A673 (cell line): ENCODE measurements at regions not wholly inside any gene's neighbourhood (a gene's known extent, or its start where the extent isn't known, plus 50 kb on each side); places are given as distances from the start of the nearest gene placed in this dataset.

Experiments
- BruUV-seq: library from RNA; stranded (reverse); fragments of 400-500 nt; replicated peaks from 2 replicates; lab custom pipeline; 2021; lab: Mats Ljungman, UMichigan
- CTCF ChIA-PET: fragments of 300-600 bp; sonication (Branson Sonifier 250); formaldehyde crosslinking; loops from one replicate; lab custom pipeline; 2022; ENCODE audit warnings: antibody characterized with exemption; lab: Charles Lee
- POLR2A ChIA-PET: fragments of 300-600 bp; sonication (Branson Sonifier 250); formaldehyde crosslinking; loops from one replicate; lab custom pipeline; 2022; ENCODE audit warnings: antibody characterized with exemption; ENCODE audit not compliant: low non-redundant PET; lab: Charles Lee
- DNase-seq: peaks from one replicate; pipeline ENCODE4 v3.0.0-alpha.2; 2015; ENCODE audit warnings: low spot score
- H3K27ac ChIP-seq: fragments of 200-600 bp; sonication (generic); 2 replicates; pipeline ENCODE4 v1.5.1; 2016; ENCODE audit warnings: mixed run types, low read depth, mild to moderate bottlenecking, mixed read lengths, antibody characterized with exemption, low read length; ENCODE audit not compliant: poor library complexity, severe bottlenecking
- H3K27me3 ChIP-seq: fragments of 200-600 bp; sonication (generic); replicated peaks from 2 replicates; pipeline ENCODE4 v1.6.1; 2017; ENCODE audit warnings: mixed run types, low read depth, mild to moderate bottlenecking, mixed read lengths, antibody characterized with exemption, low read length; ENCODE audit not compliant: insufficient read depth, poor library complexity
- H3K36me3 ChIP-seq: fragments of 200-600 bp; sonication (generic); 2 replicates; pipeline ENCODE4 v1.6.1; 2016; ENCODE audit warnings: mixed run types, mild to moderate bottlenecking, mixed read lengths, antibody characterized with exemption, low read length; ENCODE audit not compliant: insufficient read depth, poor library complexity, severe bottlenecking
- H3K4me1 ChIP-seq: fragments of 200-600 bp; sonication (generic); 2 replicates; pipeline ENCODE4 v1.6.1; 2017; ENCODE audit warnings: mixed run types, mild to moderate bottlenecking, mixed read lengths, antibody characterized with exemption, low read length; ENCODE audit not compliant: insufficient read depth, poor library complexity, severe bottlenecking
- H3K4me3 ChIP-seq: fragments of 200-600 bp; sonication (generic); 2 replicates; pipeline ENCODE4 v1.5.1; 2016; ENCODE audit warnings: low read depth, mixed run types, mild to moderate bottlenecking, mixed read lengths, low read length; ENCODE audit not compliant: poor library complexity, severe bottlenecking
- H3K9me3 ChIP-seq: fragments of 200-600 bp; sonication (generic); 2 replicates; pipeline ENCODE4 v1.6.1; 2016; ENCODE audit warnings: mixed run types, low read depth, mild to moderate bottlenecking, mixed read lengths, antibody characterized with exemption, low read length; ENCODE audit not compliant: poor library complexity, severe bottlenecking
- CTCF ChIP-seq: fragments of 300-800, 200-600 bp; sonication (generic); conservative IDR thresholded peaks from 2 replicates; pipeline ENCODE4 v1.5.1; 2017; ENCODE audit warnings: low read depth, mild to moderate bottlenecking, antibody characterized with exemption, low read length, moderate library complexity, mixed read lengths
- EZH2 ChIP-seq: fragments of 200-600 bp; sonication (generic); IDR thresholded peaks from 2 replicates; pipeline ENCODE4 v1.6.1; 2017; ENCODE audit warnings: borderline replicate concordance, low read depth, mild to moderate bottlenecking, mixed read lengths, antibody characterized with exemption, low read length; ENCODE audit not compliant: poor library complexity, severe bottlenecking
- intact Hi-C: fragments of 100-400 bp; cut with micrococcal nuclease; formaldehyde crosslinking; loops from one replicate; pipeline ENCODE4 v1.10.0; 2022; ENCODE audit not compliant: unreplicated experiment

DNA sequence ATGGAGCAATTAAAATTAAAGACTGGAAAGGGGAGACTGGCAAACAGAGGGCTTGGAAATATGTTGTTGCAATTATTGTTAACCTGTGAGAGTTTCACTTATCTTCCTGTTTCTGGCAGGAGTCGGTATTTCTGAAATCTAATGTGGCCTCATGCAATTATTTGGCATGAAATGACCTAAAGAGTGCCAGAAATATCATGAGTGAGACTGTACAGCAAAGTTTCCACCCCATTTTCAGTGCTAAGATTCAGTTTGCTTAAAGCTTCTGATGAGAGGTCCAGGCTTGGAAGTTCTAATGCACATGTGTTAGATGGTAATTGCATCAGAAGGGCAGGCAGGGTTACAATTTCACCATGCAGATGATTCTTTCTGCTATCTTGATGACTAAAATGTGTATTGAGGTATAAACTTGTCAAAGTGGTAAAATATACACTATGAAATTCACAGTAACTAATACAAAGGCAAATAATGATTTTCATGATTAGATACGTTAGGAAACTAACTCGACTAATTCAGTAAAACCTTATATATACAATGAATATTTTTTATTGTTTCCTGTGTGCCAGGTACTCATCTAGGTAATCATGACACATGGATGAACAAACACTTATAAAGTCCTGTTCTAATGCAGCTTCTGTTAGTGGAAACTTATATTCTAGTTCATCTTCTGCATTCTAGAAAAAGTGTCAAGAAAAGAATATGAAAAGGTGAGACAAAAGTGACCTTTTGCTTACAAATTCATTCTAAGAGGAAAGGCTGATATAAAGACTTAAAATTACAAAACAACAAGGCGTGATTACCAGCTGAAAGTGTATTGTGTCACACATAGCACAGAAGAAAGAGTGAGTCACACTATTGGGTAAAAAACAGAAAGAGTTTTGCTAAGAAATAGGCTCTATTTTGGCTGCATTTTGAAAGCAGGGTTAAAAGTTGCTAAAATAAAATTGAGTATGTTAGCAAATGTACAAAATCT, 533.4 kb upstream of the SEMA3D start:
- no peaks in the 10 kb centered on the region for H3K36me3 ChIP-seq
- H3K4me1 ChIP-seq: no peaks in the 10 kb centered on the region
- no TSS peak for BruUV-seq
- no peak for DNase-seq
- H3K27me3 ChIP-seq: no peaks in the 10 kb centered on the region
- ChIA-PET CTCF (no interaction called here), POLR2A (no interaction called here)
- H3K9me3 ChIP-seq: no peaks in the 10 kb centered on the region
- no peak overlapping the region for H3K27ac ChIP-seq
- H3K4me3 ChIP-seq: no peak overlapping the region
- no peak for TF ChIP-seq CTCF
- TF ChIP-seq EZH2: no peak
- intact Hi-C loops: no loop called here

GRCh38 chr7:85716353-85716752, 529.5 kb upstream of the SEMA3D start:
- no TSS peak for BruUV-seq
- Histone ChIP-seq H3K4me3 (no peak overlapping the region), H3K9me3 (no peaks in the 10 kb centered on the region), H3K36me3 (no peaks in the 10 kb centered on the region), H3K27me3 (no peaks in the 10 kb centered on the region), H3K27ac (no peak overlapping the region), H3K4me1 (no peaks in the 10 kb centered on the region)
- ChIA-PET CTCF (no interaction called here), POLR2A (no interaction called here)
- intact Hi-C loops: no loop called here
- no peak for DNase-seq
- TF ChIP-seq EZH2 (no peak), CTCF (no peak)

DNA sequence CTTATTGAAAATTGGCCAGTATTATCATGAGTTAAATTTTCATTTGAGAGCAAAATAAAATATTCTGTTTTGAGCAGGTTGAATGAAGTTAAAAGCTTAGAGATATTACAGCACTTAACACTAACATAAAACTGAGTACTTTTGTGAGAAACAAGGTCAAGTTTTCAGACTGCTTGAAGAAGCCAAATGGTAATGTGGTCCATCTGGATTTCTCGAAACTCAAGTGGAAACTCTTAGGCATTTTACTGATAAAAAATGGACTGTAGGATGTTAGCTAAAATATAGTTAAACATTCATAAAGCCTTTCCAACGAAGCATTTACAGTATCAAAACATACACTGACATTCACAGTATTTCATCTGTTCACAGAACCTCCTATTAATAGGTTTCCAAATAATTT, 528.1 kb upstream of the SEMA3D start:
- no peak overlapping the region for H3K27ac ChIP-seq
- DNase-seq: no peak
- H3K4me3 ChIP-seq: no peak overlapping the region
- intact Hi-C loops: no loop called here
- no peaks in the 10 kb centered on the region for H3K27me3 ChIP-seq
- no TSS peak for BruUV-seq
- ChIA-PET CTCF (no interaction called here), POLR2A (no interaction called here)
- no peaks in the 10 kb centered on the region for H3K36me3 ChIP-seq
- TF ChIP-seq CTCF: no peak
- TF ChIP-seq EZH2: no peak
- H3K9me3 ChIP-seq: no peaks in the 10 kb centered on the region
- H3K4me1 ChIP-seq: no peaks in the 10 kb centered on the region
